ENCODE measurements at regions not wholly inside any gene's neighbourhood (a gene's known extent, or its start where the extent isn't known, plus 50 kb on each side); places are given as distances from the start of the nearest gene placed in this dataset.

DNA sequence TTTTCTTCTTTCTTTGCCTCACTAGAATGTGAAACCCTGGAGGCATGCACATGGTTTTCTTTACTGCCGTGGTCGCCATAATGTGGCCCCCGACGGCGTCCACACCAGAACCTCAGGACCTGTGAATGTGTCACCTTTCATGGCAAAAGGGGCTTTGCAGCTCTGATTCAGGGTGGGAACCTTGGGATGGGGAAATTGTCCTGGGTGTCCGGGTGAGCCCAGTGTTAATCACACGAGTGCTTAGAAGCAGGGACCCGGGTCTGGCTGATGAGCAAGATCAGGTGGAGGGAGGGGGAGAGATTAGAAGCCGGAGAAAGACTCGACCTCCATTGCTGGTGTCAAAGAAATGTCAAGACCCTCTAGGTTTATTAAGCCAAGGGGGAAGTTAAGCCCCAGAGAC, 74.7 kb upstream of the SHISAL1 start:
- no peak for DNase-seq (ENCODE audit: low read depth)

DNA sequence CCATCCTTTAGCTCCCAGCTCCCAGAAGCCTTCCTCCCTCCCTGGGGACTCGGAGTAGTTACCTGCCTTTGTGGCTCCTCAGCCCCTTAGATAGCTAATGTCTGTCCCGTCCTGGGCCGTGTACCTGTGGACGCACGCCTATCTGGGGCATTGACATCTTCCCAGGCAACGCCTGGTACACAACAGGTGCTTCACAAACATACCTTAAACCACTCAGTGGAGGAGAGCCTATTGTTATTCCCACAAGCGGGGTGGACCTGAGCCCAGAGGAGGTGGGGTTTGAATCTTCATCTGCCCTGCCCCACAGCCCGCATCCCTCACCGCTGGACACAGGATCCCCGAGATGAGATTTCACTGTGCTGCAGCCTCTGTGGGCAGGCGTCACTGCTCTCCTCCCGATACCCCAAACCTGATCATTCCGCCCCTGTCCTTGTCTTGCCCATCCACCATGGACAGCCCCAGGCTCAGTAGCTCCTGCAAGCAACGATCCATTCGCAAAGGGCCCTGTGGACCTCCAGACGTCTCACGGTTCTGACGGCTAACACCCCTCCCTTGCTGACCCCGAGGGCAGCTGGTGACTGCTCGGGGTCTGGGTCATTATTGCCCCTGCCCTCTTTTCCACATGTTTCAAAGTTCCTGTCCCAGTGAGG, 73.8 kb upstream of the SHISAL1 start:
- no peak for DNase-seq (ENCODE audit: low read depth)

DNA sequence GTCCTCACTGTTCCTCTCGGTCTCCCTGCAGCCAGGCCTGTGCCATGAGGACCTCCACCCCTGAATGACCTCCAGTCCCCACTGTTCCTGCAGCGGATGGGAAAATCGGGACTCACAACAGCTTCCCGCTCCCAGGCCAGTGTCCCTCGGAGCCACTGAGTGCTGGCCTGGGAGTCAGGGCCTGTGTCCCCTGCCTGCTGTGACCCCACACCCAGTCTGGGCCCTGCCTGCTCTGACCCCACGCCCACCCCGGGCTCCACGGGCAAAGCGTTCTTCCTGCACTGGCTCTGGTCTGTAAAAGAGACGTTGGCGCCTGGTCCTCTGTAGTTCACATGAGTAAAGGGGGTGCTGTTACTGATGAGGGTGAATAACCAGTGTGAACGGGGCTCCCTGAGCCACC, 73.0 kb upstream of the SHISAL1 start:
- DNase-seq (ENCODE audit: low read depth) = no peak

DNA sequence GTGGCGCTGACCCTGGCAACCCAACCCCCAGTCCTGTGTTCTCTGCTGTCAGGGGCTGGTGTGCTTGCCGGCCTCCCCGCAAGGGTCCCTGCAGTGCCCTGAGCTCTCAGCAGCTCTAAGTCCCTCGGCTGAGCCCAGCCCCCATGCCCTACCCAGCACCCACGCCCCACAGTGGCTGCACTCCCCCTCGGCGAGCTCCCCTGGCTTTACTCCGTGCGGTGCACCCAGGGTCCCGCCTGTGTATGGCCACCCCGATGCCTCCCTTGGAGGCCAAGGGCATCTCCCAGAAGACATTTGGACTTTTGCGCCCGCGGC, 72.5 kb upstream of the SHISAL1 start:
- DNase-seq (ENCODE audit: low read depth) = no peak

DNA sequence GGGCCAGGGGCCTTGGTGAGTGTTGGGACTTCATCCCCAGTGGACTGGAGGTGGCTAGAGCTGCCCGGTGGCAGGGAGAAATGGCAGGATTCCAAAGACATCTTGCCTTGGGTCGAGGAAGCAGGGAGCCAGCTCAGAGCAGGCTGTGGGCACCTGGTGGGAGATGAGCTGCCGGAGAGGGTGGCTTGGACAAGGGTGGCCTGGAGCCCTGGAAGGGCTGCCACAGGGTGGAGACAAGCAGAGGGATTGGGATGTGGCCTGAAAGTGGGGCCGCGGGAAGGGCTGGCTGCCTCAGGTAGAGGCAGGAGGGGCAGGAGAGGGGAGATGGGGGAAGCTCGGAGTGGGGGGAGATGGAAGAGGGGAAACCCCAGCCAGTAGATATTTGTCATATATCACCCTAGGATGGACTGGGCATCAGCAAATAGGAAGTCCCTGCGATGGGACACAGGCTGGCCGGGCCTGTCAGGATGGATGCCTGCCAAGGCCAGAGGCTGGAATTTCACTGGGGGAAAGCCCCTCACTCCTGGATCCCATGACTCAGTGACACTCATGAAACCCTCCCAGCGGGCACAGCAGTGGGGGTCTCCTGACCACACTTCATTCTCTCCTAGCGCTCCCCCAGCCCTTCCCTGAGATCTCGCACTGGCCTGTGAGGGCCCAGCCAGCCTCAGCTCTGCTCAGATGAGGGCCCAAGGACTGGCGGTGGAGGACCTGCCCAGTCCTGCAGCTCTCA, 72.0 kb upstream of the SHISAL1 start:
- DNase-seq (ENCODE audit: low read depth) = no peak

DNA sequence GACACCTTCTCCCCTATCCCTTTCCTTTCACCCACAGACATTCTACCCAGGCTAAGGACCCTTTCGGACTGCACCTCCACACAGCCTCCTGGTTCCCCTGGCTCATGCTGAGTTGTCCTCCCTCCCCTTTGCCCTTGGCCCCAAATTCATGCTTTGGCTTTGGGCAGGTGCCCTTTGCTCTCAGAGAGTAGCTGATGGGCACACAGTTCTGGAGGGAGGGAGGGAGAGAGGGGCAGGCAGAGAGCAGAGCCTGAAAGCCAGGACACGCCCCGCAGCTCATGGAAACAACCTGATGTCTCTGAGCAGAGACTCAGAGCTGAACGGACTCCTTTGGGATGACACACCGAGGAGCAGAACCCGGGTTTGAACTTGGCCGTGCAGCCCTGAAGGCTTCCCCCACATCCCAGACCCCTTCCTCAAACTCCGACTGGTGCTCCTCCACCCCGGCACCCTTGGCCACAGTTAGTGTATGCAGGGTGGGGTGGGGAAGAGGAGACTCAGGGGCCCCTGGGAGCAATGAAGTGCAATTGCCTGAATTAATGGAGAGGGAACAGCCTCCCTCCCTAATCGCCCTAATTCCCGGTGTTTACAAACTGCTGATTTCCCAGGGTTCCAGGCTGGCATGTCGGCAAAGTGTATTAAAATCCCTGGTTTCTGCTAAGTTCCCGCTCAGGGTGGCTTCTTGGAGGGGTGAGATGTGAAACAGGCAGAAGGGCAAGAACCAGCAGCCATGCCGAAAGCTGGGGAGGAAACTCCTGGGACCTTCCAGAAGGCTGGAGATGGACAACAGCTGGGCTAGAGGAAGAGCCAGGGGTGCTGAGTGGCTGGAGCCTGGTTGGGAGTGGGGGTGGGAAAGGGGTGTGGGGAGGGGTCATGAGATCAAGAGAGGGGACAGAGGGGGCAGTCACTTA, 71.2 kb upstream of the SHISAL1 start:
- DNase-seq (ENCODE audit: low read depth) = no peak

DNA sequence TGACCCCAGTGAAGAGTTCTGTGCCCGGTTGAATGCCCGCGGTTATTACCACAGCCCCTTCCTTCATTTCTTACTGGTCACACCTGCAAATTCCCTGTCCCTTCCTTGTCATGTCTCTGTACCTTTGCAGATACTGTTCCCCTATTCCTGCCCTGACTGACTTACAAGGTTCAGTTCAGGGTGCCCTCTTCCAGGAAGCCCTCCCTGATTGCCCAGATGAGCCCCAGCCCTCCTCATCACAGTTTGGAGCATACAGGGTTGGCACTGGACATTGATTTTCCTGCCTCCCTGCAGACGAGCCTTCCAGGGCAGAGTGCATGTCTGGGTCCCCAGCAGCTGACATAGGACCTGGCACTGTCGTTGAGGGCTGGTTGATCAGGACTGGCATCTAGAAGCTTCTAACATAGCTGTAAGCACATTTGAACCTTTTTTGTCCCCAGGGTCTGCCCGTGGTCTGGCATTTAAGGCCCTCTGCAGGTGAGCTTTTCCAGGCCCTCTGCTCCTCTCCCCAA, 70.4 kb upstream of the SHISAL1 start:
- DNase-seq (ENCODE audit: low read depth) = no peak

DNA sequence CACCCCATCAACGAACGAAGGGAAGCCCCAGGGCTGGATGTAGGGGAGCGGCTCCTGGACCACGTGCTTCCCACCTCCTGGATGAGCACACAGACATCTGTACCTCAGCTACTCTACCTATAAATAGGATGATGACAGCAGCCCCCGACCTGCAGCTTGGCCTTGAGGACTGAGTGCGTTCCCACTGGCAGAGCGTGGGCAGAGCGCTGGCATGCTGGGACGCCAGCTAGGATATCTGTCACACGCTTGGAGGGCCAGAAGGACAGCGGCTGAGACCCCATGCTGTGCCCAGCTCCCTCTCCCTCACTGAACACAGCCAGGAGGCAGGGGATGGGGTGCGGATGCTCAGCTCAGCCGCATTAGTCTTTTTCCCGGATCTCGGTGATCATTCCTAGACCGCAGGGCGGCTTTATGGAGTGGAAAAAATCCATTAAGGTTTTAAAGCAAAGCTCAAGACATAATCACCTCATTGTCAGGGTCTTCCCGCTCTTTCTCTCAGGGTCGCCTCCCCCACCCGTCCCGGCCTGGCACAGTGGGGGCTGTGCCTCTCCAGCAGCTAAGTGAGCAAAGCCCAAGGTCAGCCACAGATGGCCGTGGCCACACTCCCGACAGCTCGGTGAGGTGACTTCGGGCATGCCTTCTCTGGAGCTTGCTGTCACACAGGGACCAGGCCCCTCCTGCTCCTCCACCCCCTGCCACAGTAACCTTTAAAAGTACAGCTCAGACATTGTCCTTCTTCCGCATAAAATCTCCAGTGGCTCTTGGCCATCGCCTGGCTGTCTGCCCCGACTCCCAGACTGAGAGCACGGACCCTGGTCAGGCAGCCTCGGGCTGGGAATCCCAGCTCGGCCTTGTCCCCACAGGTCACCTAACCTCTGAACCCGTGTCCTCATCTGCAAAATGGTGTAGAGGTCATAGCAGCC, 69.6 kb upstream of the SHISAL1 start:
- no peak for DNase-seq (ENCODE audit: low read depth)

DNA sequence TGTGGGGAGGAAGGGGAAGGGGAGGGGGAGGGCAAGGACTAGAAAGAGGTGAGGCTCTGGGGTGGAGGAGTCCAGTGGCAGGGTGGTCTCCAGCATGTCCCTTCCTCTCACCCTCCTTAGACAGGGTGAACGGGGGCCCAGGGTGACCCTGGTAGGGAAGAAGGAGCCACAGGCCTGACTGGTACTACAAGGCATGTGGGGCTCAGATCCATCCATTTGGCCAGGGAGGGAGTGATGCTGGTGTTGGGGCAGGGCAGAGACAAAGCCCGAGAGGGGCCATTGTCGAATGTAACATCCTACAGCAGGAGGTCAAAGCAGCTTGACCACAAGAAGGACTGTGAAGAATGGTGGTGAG, 69.0 kb upstream of the SHISAL1 start:
- no peak for DNase-seq (ENCODE audit: low read depth)

DNA sequence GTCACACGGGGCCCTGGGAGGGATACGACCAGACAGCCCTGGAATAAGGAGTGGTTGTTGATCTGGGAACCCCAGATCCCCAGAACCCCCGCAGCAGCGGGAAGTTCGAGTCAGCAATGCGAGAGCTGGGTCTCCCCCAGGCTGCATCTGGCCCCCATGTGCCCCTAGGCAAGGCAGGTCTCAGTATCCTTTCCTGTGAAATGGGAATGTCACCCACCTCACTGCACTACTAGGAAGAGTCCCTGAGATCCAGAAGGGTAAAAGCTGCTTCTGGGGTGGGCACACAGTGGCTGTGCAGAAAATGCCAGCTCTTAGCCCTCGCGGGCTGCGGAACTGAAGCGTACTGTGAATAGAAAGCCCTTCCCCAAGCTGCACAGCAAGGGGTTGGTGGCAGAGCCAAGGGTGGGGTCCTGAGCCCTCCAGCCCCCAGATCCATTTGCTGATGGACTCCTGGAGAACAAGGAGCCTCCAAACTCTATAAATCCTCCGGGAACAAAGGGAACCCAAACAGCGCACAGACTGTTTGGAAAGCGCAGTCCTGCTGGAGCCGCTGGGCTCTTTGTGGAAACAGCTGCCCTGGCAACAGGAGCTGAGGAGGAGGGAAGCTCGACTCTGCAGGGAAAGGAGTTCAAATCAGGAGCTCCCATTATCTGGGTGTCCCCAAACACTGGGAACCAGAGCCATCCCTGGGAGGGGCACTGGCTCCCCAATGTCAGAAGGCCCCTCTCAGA, 68.2 kb upstream of the SHISAL1 start:
- no peak for DNase-seq (ENCODE audit: low read depth)

DNA sequence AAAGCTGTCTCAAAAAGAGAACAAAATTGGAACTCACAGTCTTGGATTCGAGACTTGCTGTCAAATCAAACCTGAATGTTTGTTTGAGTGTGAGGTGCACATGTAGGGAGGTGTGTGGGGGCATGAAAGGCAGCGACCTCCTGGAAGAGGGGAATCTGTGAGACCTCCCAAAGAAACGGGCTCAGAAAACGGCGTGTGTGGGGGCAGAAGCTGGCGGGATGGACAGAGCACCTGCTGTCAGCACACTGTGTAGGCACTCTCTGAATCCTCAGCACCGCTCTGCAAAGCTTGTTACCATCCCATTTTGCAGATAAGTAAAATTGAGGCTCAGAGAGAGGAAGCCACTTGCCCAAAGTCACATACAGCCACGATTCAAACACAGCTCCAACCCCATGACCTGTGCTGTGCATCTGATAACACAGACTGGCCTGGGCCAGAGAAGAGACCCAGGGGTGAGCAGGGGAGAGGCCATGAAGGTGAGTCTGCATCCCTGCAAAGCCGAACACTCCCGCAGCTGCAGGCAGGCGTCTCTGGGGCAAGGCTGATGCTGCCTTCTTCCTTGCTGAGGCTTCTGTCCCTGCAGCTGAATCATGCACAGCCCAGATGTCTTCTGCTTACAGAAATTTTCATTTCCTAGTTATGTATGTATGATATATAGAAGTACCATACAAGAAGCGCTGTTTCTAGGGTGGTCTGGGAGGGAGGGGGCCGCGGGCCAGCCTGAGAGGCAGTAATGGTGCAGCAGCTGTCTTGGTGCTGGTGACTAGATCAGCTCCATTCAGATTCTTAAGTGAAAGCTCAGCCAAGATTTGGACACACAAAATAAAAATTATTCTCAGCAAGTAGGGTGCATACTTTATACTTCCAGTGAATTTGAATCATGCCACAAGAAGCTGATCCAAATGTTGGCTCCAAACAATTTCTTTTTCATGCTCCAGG, 67.3 kb upstream of the SHISAL1 start:
- DNase-seq (ENCODE audit: low read depth) = no peak

DNA sequence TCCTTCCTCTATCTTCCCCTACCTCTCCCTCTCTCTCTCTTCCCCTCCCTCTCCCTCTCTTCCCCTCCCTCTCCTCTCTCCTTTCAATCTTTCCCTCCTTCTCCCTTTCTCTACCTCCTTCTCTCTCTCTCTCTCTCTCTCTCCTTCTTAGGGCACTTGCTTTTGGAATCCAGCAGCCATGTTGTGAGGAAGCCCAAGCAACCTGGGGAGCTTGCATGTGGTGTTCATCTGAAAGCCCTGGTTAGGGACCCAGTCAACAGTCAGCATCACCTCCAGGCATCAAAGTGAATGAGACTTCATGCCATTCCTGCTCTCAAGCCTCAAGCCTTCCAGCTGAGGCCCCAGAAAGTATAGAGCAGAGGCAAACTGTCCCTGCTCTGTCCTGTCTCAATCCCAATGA, 65.6 kb upstream of the SHISAL1 start:
- DNase-seq (ENCODE audit: low read depth) = no peak

DNA sequence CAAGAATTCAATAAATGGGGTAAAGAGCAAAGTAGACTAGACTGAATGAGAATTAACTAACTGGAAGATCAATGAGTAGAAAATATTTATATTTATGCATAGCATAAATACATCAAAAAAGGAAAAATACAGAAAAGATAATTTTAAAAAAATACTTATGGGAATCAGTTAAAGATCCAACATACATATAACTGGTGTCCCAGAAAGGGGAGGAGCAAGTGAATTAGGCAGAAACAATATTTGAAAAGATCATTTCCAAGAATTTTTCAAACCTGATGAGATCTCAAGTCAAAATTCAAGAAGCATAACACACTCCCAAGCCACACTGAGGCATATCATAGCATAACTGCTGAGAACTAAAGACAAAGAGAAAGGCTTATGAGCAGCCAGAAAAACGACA, 62.7 kb upstream of the SHISAL1 start:
- DNase-seq (ENCODE audit: low read depth) = no peak

DNA sequence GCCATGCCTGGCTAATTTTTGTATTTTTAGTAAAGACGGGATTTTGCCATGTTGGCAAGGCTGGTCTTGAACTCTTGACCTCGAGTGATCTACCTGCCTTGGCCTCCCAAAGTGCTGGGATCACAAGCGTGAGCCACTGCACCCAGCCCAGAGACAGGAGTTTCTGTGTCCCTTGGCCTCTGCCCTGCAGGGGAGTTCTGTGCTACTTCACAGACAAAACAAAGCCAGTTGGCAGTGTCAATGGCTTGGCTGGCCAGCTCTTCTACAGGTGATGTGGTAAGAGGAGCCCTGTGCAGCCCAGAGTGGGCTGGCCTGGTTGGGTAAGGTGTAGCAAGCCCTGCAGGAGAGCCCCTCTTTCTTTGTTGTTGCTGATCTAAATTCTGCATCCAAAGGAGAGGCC, 60.5 kb upstream of the SHISAL1 start:
- no peak for DNase-seq (ENCODE audit: low read depth)

DNA sequence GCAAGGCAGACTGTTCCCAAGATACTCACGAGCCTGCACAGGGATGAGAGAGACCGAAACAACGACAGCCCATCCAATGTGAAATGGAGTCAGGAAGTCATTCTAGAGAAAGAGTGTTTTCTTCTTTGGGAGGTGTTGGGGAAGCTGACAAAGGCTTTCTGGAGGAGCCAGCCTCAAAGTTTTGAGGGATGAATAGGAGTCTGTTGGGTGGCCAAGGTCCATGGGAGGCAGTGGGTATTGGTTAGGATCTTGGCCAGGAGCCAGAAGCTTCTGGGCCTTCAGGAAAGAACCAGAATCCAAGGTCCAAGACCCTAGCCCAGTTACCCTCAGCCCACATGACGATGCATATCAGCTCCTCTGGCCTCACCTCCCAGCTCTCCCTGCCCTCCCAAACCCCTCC, 59.9 kb upstream of the SHISAL1 start:
- DNase-seq (ENCODE audit: low read depth) = no peak

DNA sequence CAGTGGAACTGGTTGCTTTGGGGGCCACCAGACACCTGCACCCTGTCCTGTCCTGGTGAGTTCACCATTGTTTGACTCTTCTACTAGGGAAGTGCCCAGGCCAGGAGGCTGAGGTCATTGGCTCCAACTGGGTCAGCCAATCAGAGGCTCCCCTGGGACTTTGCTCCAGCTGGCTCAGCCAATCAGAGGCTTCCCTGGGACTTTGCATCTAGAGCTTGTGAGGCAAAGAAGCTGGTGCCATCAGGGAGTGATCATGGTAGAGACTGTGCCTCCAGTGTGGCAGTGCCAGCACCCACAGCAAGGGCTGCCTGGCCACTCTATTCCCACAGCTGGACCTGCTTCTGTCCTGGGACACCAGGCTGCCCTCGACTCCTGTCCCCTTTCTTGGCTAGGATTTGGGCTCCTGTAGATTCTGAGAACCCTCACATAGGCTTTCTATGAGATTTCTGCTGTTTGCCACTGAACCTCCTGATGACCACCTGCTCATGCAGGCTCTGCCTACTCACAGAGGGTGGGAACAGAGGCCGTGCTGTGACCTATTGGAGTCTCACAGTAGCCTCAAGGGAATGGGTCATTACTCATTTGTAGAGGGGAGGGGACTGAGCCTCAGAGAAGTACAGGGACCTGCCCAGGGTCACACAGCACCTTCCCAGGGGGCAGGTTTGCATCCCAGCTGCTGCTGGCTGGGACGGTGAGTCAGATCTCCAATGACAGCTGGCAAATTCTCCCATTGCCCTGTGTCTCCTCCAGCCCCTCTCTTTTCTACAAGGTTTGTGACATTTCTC, 59.2 kb upstream of the SHISAL1 start:
- no peak for DNase-seq (ENCODE audit: low read depth)

DNA sequence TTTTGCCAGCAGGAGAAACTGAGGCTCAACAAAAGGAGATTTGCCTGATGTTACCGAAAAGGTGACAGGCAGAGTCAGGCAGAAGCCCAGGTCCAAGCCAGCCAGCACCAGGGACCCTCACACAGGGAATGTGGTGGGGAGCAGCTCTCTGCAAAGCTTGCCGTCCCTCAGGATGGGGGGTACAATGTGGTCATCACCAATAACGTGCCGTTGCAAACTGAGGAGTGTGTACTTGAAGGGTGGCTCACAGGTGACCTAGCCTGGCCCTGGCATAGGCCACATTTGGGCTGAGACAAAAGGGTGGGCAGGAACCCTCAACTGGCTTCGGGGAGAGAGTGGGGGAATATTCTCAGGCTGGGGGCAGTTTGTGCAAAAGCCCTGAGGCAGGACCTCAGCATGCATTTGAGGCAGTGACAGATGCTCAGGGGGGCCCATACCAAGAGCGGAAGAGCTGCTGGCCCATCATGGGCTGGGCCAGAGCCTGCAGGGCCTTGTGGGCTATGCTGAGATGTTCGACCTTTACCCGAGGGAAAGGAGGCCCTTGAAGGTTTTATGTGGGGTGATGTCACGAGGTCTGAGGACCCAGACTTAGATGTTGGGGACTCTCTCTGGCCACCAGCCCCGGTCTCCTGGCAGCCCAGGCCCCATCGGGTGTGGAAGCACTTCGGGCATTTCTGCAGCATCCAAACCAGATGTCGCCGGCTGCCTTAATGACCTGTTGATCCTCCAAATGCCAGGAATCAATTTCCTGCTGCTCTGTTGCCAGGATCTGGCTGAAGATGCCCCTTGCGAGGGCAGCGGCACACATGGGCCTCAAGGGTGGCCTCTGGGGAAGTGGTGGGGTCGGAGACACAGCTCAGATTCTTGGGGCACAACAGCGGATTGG, 57.4 kb upstream of the SHISAL1 start:
- peak; percentile 32 for DNase-seq (ENCODE audit: low read depth)

DNA sequence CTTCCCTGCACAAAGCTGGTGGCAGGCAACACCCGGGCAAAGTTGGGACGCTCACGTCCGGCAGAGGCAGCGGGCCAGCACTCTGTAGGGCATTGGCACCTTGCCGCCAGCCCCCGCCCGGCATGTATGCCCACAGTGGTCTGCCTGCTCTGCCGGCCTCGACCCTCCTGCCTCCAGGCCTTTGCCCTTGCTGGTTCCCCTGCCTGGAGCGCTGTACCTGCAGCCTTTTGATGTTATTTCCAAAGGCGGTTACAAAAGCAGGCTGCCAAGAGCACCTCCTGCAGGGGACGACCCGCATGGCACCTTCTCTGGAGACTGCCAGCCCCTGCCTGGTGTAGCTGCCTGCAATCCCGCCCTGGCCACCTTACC, 56.5 kb upstream of the SHISAL1 start:
- DNase-seq (ENCODE audit: low read depth) = no peak

All from fibroblast of gingiva (primary cell).